Activated T-helper 9 cell treated with anti-CD3 and anti-CD28 coated beads, Interleukin-2, amount 50 U/mL, for 16 hours (primary cell): ENCODE measurements at regions not wholly inside any gene's neighbourhood (a gene's known extent, or its start where the extent isn't known, plus 50 kb on each side); places are given as distances from the start of the nearest gene placed in this dataset.
"Not testable (repeated sequence)": the region's sequence is repeated elsewhere in the genome, so short reads cannot be mapped to it uniquely, and the experiment has no call there.

Experiments used
- DNase-seq: peaks from one replicate; pipeline ENCODE4 v3.0.0-alpha.2; 2020; ENCODE audit warnings: low read depth

DNA sequence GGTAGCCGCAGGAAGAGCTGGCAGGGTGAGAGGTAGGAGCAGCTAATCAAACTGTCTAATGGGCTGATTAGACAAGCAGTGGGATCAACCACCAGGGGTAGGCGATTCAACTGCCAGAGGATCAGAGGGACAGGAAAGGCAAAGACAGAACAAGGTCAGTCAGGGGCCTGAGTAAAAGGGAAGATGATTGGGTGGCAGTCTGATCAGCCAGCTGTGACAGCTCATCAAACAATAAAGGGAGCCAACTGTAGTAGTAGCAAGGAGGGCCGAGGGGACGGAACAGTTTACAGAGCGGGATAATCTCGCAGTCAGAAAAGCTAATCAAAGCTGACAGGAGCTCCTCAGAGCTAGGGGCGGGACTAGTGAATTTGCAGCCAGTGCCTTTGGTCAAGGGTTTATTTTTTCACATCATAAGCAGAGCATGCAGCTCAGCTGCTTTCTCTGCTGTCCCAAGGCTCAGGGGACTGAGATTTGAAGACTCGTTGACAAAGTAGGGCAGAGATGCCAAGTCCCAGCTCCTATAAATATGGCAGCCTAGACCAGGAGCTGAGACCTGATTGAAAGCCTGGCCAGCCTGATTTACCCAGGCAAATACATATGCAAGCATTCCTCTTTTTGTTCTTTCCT is 418.2 kb downstream of the GABRG2 start:
- no peak for DNase-seq

DNA sequence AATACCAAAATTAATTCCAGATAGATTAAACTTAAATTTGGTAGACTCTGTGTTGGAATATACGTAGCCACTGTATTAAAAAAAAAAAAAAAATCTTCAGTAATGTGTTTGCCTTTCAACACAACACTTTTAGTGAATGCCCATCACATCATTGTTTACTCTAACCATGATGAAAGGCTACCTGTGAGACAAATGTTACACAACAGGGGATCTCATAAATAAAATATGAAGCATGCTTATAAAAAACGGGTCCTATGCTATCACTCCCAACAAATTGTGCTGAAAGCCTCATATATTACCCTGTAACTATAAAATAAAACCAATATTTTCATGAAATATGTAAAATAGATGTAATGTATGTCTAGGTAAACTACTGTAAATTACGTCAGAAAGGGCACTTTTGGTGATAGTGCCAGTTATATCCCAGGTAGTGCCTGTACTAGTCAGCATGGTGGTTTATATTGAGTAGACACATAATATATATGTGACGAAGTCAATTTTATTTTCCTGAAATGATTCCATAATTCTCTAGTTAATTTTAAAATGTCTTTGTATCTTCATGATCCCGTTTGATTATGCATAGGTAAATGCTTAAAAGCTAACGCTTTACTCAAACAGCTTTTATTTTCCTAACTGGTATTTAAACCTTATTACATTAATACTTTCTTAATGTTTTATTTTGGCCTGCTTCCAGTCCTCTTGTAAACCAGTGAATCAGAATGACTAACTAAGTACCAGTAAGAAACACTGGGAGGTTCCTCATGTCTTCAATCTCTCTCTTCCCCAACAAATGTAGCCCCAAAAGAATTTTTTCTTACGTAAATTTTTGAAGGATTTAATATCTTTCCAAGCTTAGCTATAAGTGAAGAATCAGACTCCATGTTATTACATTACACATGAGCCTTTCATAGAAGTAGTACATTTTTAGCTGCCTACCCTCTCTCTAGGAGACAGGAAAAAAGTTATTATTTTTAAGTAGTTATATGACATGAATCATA is 420.3 kb downstream of the GABRG2 start:
- DNase-seq = no peak

DNA sequence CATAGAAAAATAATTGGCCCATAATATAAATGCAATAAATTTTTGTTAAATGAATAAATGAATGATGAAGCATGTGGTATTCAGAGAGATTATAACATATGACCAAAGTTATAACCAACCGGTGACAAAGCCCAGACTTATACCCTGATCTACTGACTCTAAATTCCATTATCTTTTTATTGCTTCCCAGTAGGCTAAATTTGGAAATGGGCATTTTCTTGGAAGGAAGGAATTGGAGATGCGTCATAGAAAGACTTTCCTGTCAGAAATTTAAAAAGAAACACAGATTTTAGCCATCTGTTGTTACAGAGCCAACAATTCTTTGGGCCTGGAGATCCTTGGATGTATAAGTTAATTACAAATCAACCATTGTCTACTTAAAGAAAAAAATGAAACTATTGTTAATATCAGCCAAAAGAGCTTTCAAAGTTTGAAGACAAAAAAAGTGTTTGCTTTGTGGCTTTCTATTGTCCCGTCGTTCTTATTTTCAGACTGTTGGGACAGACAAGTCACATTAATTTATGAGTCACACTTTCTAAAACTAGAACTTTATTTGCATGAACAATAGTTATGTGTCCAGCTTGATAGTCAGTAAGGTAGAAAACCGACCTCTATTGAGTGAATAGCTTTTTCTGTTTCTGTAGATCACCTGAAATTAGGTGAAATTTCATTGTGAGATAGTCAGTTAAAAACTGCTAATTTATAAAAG is 428.7 kb downstream of the GABRG2 start:
- no peak for DNase-seq

DNA sequence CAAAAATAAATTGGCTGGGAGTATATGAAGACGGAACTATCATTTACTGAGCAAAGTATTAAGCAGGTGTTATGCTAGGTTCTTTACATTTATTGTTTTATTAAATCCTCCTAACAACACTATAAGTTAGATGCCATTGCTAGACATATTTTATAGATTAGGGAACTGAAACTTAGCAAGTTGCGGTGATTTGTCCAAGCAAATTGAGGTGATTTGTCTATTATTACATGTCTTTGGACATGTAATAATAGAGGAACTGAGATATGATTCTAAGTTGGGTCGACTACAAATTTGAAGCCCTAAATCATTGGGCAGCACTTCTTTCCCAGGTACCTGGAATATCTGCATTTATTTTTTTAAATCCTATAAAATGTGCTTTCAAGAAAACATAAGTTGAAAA is 429.9 kb downstream of the GABRG2 start:
- no peak for DNase-seq

DNA sequence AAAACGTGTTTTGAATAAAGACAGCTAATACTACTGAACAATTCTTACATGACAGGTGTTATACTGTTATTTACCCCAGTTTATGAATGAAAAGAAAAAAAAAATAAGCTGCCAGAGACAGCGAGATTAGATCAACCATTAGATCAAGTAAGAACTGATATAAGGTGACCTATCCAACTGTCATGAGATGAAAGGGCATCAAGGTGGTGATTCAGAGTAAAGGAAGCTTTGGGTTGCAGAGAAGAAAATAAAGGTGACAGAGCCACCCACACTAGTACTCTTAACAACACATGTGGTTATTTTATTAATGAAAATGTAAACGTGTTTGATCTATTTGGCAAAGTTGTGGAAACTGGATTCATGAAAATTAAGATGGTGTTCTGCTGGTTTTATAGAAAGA is 435.2 kb downstream of the GABRG2 start:
- no peak for DNase-seq

DNA sequence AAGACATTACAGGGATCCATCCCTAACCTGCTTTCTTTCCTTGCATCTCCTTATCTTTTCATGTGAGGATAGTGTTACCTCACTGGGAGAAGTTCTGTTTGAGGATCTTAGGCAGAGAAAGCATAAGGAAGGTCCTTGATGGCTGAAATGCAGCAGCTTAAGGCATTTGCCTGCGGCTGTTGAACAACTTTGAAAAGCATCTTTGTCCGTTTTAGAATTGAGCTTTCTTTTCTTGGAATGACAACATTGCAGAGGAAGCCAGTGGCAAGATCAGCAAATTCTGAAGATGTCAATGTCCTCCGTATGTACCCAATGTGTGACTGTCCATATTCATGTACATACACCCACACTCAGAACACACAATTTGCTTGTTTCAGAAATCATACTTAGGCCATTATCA is 436.2 kb downstream of the GABRG2 start:
- no peak for DNase-seq

DNA sequence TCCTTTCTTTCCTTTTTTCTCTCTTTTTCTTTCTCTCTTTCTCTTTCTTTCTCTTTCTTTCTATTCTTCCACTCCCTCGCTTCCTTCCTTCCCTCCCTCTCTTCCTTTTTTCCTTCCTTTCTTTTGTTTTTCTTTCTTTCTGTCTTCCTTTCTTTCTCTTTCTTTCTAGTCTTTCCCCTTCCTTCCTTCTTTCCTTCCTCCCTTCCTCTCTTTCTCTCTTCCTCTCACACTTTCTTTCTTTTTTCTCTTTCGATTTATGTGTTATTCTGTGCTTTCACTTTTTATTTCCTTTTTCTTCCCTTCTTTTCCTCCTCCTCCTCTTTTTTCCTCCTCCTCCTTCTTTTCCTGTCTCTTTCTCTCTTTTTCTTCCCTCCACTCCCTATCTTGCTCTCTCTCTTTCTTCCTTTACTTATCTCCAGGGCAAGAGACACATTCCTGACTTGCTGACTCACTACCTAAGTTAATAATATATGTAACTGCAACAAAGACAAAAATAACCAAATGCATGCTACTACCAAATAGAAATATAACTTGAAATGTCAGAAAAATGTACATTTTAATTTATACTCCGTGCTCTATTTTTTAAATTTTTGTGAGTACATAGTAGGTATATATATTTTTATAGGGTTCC is 445.5 kb downstream of the GABRG2 start:
- no peak for DNase-seq

DNA sequence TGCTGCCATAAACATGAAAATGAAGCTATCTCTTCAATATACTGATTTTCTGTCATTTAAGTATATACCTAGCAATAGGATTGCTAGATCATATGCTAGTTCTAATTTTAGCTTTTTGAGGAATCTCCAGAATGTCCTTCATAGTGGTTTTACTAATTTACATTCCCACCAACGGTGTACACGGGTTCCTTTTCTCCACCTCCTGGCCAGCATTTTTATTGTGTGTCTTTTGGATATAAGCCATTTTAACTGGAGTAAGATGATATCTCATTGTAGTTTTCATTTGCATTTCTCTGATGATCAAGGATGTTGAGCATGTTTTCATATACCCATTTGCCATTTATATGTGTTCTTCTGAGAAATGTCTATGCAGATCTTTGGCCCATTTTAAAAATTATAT is 446.5 kb downstream of the GABRG2 start:
- no peak for DNase-seq

DNA sequence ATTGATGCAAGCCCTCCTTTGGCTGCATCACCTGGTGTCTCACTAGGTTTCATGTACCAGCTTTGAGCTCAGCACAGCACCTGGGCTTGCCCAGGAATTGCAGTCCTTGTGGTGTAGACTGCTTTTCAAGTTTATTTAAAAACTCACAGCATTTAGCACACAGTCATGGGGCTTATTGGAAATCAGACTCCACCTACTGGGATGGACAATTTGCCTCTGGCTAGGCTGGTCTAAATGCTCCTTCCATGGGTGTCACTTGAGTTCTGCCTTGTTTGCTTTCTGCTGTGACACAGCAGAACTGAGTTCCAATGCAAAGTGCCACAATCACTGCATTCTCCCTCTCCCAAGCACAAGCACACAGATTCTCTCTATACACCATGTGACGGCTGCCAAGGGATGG is 453.3 kb downstream of the GABRG2 start:
- no peak for DNase-seq

DNA sequence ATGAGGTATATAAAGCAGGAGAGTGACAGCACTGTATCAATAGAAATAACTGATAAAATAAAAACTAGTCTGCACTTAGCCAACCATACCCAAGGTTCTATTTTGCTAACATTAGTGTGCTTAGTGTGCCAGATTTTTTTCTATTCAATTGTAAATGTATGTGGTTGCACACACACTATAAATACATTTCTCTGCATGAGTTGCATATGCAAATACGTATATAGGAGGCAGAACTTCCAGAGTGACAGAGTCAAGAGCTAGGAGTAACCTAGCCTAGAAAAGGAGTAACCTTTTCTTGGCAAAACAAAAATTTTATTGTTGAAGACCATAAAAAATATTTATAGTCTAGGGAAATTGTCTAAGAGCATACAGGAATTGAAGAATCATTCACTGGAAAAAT is 461.6 kb downstream of the GABRG2 start:
- no peak for DNase-seq

DNA sequence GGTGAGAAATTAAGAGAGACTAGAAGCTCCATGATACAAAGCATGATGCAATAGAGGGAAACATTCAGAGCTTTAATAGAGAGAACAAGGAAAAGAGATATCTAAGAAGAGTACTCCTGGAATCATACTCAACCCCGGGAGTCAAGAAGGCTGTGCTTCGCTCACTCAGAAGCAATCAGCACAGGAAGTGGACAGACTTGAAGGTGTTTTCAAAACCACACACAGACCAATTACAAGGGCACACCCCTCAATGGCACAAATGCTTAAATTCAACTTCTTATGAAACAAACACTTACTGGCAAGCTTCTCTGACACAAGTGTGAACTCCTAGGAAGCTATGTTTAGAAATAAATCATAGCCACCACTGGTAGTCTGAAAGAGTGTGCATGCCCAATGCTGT is 462.3 kb downstream of the GABRG2 start:
- no peak for DNase-seq

DNA sequence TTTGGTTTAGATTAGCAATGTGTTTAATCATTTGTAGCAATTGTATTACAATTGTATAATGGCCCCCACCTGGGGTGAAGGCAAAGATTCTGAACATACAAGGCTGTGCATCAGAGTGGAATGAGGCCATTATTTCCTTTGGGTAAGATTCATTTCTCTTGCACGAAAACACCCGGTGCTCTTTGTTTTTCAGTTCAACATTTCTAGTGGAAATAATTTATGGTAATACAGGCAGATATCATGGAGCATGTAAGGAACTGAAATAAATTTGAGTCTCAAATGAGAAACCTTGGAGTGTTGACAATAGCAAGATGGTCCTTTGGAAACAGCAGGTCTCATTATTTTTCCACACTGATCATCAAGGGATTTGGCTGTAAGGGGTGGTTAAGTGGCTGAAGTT is 475.9 kb downstream of the GABRG2 start:
- no peak for DNase-seq

DNA sequence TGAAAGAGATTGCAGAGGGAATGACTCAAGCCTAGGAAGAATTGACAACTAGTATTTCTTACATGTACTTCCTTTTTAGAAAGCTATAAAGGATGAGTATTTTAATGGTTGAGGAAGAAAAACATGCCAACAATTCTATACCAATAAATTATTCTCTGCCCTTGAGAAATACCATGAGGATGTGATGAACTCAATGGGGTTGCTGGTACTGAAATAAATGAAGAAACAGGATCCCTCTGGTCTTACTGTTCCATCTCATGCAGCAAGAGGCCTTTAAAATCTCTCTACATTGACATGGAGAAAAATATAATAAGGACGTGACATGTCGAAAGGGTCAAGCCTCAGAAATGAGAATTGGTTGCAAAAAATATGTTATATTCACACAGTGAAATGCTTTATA is 477.3 kb downstream of the GABRG2 start:
- no peak for DNase-seq

DNA sequence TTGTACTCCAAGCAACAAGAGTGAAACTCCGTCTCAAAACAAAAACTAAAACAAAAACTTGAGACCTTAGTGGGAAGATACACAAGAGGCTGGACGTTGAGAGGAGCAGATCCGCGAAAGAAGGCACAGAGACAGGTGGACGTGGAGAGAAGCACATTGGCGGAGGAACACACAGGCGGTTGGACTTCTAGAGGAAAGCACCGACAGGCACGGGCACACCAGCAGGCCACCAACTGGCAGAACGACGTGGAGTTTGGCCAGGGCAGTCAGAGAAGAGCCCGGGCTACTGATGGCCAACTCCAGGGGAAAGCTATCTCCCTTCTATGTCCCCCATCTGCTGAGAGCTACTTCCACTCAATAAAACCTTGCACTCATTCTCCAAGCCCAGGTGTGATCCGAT is 482.7 kb downstream of the GABRG2 start:
- no peak for DNase-seq

DNA sequence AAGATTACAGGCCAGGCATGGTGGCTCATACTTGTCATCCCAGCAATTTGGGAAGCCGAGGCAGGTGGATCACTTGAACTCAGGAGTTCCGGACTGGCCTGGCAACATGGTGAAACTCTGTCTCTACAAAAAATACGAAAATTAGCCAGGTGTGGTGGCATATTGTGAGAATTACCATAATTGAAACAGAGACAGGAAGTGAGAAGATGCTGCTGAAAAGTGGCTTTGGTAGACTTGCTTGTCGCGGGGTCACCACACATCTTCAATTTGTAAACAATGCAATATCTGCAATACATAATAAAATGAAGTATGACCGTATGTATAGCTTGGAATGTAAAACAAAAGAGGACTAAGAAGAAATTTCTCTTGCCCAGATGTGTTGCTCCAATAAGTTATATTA is 490.5 kb downstream of the GABRG2 start:
- DNase-seq = no peak

DNA sequence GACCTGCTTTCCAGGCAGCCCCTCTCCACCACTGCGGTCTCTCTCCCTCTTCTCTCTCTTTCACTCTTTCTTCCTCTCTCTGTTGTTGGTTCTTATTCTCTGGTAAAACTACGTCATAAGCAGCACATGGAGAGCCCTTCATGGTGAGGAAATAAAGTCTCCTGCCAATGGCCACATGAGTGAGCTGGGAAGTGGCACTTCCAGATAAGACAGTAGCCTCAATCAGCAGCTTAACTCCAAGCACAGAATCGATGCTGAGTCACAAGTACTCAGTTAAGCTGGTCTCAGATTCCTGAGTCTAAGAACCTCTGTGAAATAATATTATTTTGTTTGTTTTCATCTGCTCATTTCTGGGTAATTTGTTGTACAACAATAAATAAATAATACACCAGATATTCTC is 500.1 kb downstream of the GABRG2 start:
- no peak for DNase-seq

DNA sequence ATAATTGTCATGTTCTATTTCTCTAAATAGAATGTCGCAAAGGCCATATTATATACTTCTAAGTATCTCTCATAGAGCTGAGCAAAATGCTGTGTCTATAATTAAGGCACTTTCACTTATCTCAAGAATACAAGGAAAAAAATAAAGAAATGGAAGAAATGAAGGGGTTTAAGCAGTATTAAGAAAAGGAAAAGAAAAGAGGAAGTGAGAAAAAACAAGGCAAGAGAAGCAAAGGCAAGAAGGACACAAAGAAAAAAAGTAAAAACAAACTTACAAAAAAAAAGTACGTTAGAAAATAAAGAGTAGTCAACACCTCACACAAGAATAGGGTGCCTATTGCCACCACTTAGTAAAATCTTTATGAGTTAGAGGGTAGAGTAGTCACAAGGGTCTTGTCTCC is 506.2 kb downstream of the GABRG2 start:
- DNase-seq = no peak

DNA sequence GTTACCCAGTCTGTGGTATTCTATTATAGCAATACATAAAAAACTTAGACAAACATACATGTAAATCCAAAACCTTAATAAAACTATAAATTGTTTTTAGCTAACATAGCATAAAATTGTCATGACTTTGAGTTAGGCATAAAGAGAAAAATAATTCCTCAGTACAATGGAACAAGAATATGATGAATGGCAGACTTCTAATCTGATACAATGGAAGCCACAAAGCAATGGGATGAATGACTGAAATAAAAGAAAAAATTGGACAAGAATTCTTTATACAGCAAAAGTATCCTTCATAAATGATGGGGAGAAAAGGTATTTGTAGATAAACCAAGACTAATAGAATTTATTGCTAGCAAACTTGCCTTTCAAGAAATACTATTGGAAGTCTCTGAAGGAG is 524.2 kb downstream of the GABRG2 start:
- DNase-seq = no peak

DNA sequence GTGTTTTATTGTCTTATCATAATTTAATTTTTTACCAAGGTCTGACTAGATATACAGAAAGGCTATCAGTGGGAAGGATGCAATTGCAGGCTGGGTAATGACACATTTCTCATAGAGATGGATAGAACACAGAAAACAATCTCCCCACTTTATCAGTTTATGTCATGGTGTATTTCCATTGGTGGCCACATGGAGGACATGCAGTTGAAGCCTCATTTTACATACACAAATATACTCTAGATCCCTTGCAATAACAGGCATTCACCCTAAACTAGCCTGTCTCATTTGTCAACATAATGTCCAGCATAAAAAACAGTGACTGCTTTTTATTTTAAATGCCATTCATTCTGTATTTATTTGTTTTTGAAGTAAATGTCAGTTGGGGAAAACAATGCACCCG is 526.3 kb downstream of the GABRG2 start:
- no peak for DNase-seq

DNA sequence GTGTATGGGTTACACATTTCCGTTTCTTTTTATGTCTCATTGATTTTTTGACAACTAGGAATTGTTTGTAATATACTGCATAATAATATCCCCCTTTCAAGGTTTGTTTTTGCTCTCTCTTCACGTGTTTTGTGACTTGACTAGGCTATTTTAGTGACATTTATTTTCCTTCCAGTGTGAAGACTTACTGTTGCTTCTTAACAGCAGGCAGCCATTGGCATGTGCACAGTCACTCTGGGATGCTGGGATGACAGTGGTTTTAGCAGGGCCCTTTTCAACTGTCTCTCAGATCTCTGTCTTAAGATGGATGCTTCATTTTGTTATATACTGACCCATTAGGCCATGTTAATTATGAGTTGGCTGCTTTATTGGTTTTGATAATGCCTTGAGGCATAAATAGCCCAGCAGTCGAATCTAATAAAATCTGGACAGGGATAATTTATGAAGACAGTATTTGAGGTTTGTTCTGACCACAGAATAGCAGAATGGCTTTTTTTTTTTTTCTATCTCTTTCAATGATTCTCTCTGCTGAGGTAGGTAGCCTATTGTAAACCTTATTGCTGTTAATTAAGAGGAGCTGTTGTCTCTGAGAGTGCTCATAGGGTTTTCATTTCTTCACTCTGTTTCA is 536.0 kb downstream of the GABRG2 start:
- no peak for DNase-seq

DNA sequence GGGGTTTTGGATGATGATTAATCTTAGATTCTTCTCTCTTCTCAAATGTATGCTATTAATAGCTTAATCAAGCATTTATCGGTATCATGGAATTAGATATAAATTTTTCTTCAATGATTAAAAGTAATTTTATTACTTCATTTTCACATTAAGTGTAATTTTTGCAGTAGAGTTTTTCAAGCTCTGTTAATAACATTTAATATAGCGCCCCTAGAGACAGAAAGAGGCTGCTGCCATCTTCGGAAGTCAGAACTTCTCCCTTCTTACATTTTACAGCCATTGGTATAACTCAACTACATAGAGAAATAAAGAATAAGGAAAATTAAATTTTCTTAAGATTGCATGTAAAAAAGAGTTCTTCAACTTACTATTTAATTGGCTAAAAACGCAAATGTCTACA is 540.3 kb downstream of the GABRG2 start:
- DNase-seq = no peak

DNA sequence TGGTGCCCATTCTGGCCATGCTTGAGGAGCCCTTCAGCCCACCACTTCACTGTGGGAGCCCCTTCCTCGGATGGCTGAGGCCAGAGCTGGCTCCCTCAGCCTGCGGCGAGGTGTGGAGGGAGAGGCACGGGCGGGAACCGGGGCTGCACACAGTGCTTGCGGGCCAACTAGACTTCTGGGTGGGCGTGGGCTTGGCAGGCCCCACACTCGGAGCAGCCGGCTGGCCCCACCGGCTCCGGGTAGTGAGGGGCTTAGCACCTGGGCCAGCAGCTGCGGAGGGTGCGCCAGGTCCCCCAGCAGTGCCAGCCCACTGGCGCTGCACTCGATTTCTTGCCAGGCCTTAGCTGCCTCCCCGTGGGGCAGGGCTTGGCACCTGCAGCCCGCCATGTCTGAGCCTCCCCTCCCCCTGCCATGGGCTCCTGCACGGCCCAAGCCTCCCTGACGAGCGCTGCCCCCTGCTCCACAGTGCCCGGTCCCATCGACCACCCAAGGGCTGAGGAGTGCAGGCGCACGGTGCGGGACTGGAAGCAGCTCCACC is 554.2 kb downstream of the GABRG2 start:
- DNase-seq = not testable (repeated sequence)
